ENCODE measurements at regions not wholly inside any gene's neighbourhood (a gene's known extent, or its start where the extent isn't known, plus 50 kb on each side); places are given as distances from the start of the nearest gene placed in this dataset.

- DNase-seq (ENCODE audit: low read depth), result peak; percentile 76
- TF ChIP-seq, protein P1, sequence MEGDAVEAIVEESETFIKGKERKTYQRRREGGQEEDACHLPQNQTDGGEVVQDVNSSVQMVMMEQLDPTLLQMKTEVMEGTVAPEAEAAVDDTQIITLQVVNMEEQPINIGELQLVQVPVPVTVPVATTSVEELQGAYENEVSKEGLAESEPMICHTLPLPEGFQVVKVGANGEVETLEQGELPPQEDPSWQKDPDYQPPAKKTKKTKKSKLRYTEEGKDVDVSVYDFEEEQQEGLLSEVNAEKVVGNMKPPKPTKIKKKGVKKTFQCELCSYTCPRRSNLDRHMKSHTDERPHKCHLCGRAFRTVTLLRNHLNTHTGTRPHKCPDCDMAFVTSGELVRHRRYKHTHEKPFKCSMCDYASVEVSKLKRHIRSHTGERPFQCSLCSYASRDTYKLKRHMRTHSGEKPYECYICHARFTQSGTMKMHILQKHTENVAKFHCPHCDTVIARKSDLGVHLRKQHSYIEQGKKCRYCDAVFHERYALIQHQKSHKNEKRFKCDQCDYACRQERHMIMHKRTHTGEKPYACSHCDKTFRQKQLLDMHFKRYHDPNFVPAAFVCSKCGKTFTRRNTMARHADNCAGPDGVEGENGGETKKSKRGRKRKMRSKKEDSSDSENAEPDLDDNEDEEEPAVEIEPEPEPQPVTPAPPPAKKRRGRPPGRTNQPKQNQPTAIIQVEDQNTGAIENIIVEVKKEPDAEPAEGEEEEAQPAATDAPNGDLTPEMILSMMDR (IDR thresholded peaks at IDR 0.05; ENCODE audit: control insufficient read depth, insufficient read depth, low read depth, low read length, missing control alignments), result peak; percentile 98
- no peak overlapping the region for H3K4me3 ChIP-seq (ENCODE audit: control insufficient read depth, low read depth, low read length)
These were observed 149.5 kb downstream of the SMAD6 start for GRCh38 chr15:66851311-66852063.

DNA sequence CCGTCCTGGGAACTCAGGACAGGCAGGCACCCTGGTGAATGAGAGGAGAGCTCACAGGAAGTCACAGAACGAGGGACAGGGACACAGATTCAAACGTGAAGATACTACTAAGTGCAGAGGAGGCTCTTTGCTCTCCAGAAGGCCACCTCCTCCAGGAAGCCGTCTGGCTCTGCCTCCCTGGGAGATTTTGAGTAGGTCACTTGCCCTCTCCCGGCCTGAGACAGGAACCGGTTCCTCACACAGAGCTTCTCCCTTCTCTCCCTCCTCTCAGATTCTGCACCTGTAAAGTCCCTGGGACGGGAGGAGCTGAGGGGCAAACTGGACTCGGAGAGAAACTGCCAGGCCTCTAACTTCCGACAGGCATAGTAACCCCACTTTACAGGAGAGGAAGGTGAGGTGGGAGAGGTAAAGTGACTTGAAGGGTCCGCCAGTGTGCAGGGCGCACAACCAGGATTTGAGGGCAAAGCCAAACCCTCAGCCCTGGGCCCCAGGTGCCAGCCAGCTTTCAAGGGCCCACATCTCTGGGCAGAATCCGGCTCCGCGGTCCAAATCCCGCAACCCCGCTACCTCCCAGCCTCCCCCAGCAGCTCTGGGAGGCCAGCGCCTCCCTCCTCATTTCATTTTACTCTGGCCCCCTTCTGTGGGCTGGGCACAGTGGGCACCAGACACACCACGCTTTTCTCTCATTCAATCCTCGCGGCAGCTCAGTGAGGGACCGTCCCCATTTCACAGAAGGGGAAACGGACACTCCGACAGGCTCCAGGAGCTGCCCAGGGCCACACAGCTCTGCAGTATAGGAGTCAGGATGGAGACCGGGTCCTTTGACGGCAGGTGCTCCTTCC, 150.2 kb downstream of the SMAD6 start:
- DNase-seq (ENCODE audit: low read depth), result no peak
- H3K4me3 ChIP-seq (ENCODE audit: control insufficient read depth, low read depth, low read length), result no peak overlapping the region
- TF ChIP-seq, protein P1 (IDR thresholded peaks at IDR 0.05; ENCODE audit: control insufficient read depth, insufficient read depth, low read depth, low read length, missing control alignments), result no peak

- no peak overlapping the region for H3K4me3 ChIP-seq (ENCODE audit: control insufficient read depth, low read depth, low read length)
- DNase-seq (ENCODE audit: low read depth), result no peak
- TF ChIP-seq, protein P1 (IDR thresholded peaks at IDR 0.05; ENCODE audit: control insufficient read depth, insufficient read depth, low read depth, low read length, missing control alignments), result no peak
These were observed 152.3 kb downstream of the SMAD6 start for GRCh38 chr15:66854012-66854965.

- TF ChIP-seq, protein P1 (IDR thresholded peaks at IDR 0.05; ENCODE audit: control insufficient read depth, insufficient read depth, low read depth, low read length, missing control alignments), result no peak
- no peak for DNase-seq (ENCODE audit: low read depth)
- no peak overlapping the region for H3K4me3 ChIP-seq (ENCODE audit: control insufficient read depth, low read depth, low read length)
These were observed 153.0 kb downstream of the SMAD6 start for GRCh38 chr15:66855041-66855440.

DNA sequence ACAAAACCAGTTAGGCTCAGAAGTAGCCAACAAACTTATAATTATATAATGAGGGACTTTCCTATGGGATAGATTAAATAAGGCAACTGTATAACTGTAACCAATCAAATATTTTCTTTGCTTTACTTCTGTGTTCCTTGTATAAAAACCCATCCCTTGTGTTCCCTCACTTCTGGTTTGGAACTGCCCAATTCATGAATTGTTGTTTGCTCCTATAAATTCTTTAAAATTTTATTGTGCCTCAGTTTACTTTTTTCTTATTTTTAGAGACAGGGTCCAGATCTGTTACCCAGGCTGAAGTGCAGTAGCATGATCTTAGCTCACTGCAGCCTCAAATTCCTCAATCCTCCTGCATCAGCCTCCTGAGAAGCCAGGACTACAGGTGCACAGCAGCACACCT, 155.7 kb downstream of the SMAD6 start:
- no peak for DNase-seq (ENCODE audit: low read depth)
- TF ChIP-seq, protein P1 (IDR thresholded peaks at IDR 0.05; ENCODE audit: control insufficient read depth, insufficient read depth, low read depth, low read length, missing control alignments), result no peak
- no peak overlapping the region for H3K4me3 ChIP-seq (ENCODE audit: control insufficient read depth, low read depth, low read length)
